HL-60 (cell line): ENCODE measurements at regions not wholly inside any gene's neighbourhood (a gene's known extent, or its start where the extent isn't known, plus 50 kb on each side); places are given as distances from the start of the nearest gene placed in this dataset.

Experiments used
- DNase-seq, 2 experiments: peaks; one replicate each; pipeline ENCODE4 v3.0.0-alpha.2; 2010 to 2020; ENCODE audit warnings: low read depth in 1 of 2, low spot score in 1 of 2
- H3K27ac ChIP-seq: fragments of 250-450 bp; sonication (Bioruptor Pico); replicated peaks from 2 replicates; pipeline ENCODE4 v1.5.1; 2020; ENCODE audit warnings: mild to moderate bottlenecking, moderate library complexity
- H3K27me3 ChIP-seq: fragments of 250-450 bp; sonication (Bioruptor Pico); 2 replicates; pipeline ENCODE4 v1.5.1; 2021; ENCODE audit warnings: mild to moderate bottlenecking, moderate library complexity; ENCODE audit not compliant: insufficient read depth, poor library complexity, severe bottlenecking
- H3K4me3 ChIP-seq: replicated peaks from 2 replicates; pipeline ENCODE4 v1.5.1; 2011; ENCODE audit warnings: mild to moderate bottlenecking, control low read depth, low read length; ENCODE audit not compliant: insufficient read depth
- GABPA ChIP-seq: IDR thresholded peaks from 2 replicates; pipeline ENCODE4 v1.6.1; 2012; ENCODE audit warnings: low read depth
- POLR2AphosphoS5 ChIP-seq: IDR thresholded peaks from 2 replicates; pipeline ENCODE4 v1.6.1; 2012; ENCODE audit warnings: low read depth
- REST ChIP-seq: IDR thresholded peaks from 2 replicates; pipeline ENCODE4 v1.6.1; 2012; ENCODE audit warnings: low read depth; ENCODE audit not compliant: insufficient replicate concordance
- SPI1 ChIP-seq: IDR thresholded peaks from 2 replicates; pipeline ENCODE4 v1.6.1; 2012; ENCODE audit warnings: low read depth, mild to moderate bottlenecking, borderline replicate concordance
- TF ChIP-seq, protein P1 (sequence below): IDR thresholded peaks from one replicate; pipeline ENCODE4 v1.5.1; 2011; ENCODE audit warnings: low read length, control low read depth, inconsistent platforms; ENCODE audit not compliant: insufficient read depth

- DNase-seq: no peak
- Histone ChIP-seq H3K4me3 (no peak overlapping the region), H3K27me3 (no peaks in the 10 kb centered on the region), H3K27ac (no peak overlapping the region)
- TF ChIP-seq, protein P1, sequence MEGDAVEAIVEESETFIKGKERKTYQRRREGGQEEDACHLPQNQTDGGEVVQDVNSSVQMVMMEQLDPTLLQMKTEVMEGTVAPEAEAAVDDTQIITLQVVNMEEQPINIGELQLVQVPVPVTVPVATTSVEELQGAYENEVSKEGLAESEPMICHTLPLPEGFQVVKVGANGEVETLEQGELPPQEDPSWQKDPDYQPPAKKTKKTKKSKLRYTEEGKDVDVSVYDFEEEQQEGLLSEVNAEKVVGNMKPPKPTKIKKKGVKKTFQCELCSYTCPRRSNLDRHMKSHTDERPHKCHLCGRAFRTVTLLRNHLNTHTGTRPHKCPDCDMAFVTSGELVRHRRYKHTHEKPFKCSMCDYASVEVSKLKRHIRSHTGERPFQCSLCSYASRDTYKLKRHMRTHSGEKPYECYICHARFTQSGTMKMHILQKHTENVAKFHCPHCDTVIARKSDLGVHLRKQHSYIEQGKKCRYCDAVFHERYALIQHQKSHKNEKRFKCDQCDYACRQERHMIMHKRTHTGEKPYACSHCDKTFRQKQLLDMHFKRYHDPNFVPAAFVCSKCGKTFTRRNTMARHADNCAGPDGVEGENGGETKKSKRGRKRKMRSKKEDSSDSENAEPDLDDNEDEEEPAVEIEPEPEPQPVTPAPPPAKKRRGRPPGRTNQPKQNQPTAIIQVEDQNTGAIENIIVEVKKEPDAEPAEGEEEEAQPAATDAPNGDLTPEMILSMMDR: no peak
- no peak for TF ChIP-seq REST
- no peak for TF ChIP-seq SPI1
- TF ChIP-seq POLR2AphosphoS5: no peak
- TF ChIP-seq GABPA: no peak
These were observed 645.0 kb downstream of the EFNB2 start for GRCh38 chr13:105890509-105890908.

DNA sequence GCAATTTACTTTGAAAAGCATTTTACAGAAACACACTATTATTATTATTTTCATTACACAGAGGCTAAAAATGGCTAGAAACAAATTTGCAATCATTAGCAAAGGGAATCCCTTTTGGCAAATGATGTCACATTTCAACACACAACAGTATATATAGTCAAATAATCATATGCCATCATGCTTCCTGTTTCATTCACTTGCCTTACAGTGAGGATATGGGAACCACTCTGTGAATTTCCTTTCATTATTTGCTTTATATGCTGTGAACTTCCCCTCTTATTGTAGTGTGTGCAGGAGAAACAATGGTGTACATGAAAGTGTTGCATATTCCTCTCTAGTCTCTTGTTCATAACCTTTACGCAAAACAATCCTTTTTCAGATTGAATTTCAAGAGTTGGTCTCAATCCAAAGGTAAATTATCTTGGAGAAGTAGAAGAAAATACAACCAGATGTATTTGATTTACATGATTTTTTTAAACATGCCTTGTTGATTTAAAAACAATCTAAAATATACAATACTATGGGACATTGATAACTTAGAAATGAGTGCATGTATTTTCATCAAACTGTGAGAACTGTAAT lies 657.3 kb downstream of the EFNB2 start:
- no peak for TF ChIP-seq GABPA
- TF ChIP-seq, protein P1: no peak
- TF ChIP-seq SPI1: no peak
- TF ChIP-seq REST: no peak
- TF ChIP-seq POLR2AphosphoS5: no peak
- H3K27ac ChIP-seq: no peak overlapping the region
- no peaks in the 10 kb centered on the region for H3K27me3 ChIP-seq
- no peak overlapping the region for H3K4me3 ChIP-seq
- no peak for DNase-seq

DNA sequence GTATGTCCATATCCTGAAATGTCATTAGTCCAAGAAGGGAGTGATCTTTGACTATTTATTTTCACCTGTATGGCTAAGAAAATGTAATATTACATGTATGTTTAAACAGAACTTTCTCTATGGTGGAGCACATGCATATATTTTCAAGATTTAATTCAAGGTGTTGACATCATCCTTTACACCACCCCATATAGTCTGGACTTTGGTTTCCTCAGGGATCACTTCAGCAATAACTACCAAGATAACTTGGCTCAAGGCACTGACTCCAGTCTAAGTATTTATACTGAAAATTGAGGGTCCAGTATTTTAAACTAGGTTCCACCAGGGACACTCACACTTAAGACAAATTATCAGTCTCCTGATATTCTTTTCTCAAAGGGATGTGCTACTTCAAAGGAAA lies 660.6 kb downstream of the EFNB2 start:
- Histone ChIP-seq H3K27ac (no peak overlapping the region), H3K4me3 (no peak overlapping the region), H3K27me3 (no peaks in the 10 kb centered on the region)
- TF ChIP-seq GABPA: no peak
- TF ChIP-seq, protein P1: no peak
- TF ChIP-seq POLR2AphosphoS5: no peak
- no peak for DNase-seq

DNA sequence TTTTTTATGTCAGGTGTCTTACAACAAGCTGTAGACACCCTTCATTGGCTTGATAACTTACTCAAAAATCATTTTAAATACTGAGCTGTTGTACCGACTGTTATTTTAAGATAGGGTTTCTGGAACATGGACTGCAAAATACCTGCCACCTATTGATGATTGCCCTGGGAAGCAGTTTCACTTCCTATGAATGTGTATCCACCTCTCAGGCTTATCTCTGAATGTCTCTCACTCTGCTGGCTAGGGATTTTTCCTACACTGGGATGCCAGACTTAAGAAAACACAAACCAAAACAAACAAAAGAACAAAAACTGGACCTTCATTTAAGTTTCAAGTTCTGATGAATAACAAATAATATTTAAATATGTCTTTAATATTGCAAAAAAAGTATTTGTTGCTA lies 663.7 kb downstream of the EFNB2 start:
- DNase-seq: no peak
- no peaks in the 10 kb centered on the region for H3K27me3 ChIP-seq
- H3K4me3 ChIP-seq: no peak overlapping the region
- H3K27ac ChIP-seq: no peak overlapping the region
- TF ChIP-seq SPI1 (no peak), POLR2AphosphoS5 (no peak)
- TF ChIP-seq, protein P1: no peak
